Subcutaneous abdominal adipose tissue (tissue), 5 donors: ENCODE measurements at regions not wholly inside any gene's neighbourhood (a gene's known extent, or its start where the extent isn't known, plus 50 kb on each side); places are given as distances from the start of the nearest gene placed in this dataset.
"Not testable (repeated sequence)": the region's sequence is repeated elsewhere in the genome, so short reads cannot be mapped to it uniquely, and the experiment has no call there.

ENCODE experiments used
- H3K27ac ChIP-seq: one replicate; pipeline ENCODE4 v1.7.0; 2013; ENCODE audit warnings: low read depth, mild to moderate bottlenecking, inconsistent platforms, low read length, moderate library complexity
- H3K27me3 ChIP-seq, 5 donors: one replicate each; pipeline ENCODE4 v1.7.0; 2013; ENCODE audit warnings: low read length in 5 of 5, inconsistent platforms in 1 of 5; ENCODE audit not compliant: control insufficient read depth in 5 of 5, insufficient read depth in 4 of 5
- H3K36me3 ChIP-seq, 5 donors: one replicate each; pipeline ENCODE4 v1.7.0; 2013; ENCODE audit warnings: low read length in 5 of 5; ENCODE audit not compliant: control insufficient read depth in 5 of 5, insufficient read depth in 5 of 5
- H3K4me1 ChIP-seq, 5 donors: one replicate each; pipeline ENCODE4 v1.7.0; 2013; ENCODE audit warnings: low read length in 5 of 5, mild to moderate bottlenecking in 3 of 5, moderate library complexity in 1 of 5; ENCODE audit not compliant: control insufficient read depth in 5 of 5, insufficient read depth in 5 of 5
- H3K4me3 ChIP-seq, 5 donors: one replicate each; pipeline ENCODE4 v1.7.0; 2013; ENCODE audit warnings: low read length in 5 of 5, low read depth in 1 of 5
- H3K9ac ChIP-seq, 5 donors: one replicate each; pipeline ENCODE4 v1.7.0; 2013; ENCODE audit warnings: low read length in 5 of 5, mild to moderate bottlenecking in 4 of 5, moderate library complexity in 3 of 5
- H3K9me3 ChIP-seq, 5 donors: one replicate each; pipeline ENCODE4 v1.7.0; 2013; ENCODE audit warnings: low read length in 5 of 5; ENCODE audit not compliant: control insufficient read depth in 5 of 5
- donor health status: healthy.
- donor health status: healthy.
- donor health status: healthy.
- donor health status: healthy.
- donor health status: healthy.

- not testable (repeated sequence) for H3K9me3 ChIP-seq, H3K9ac ChIP-seq, H3K4me1 ChIP-seq, H3K36me3 ChIP-seq, H3K27me3 ChIP-seq, H3K27ac ChIP-seq, H3K4me3 ChIP-seq
These were observed 145.8 kb downstream of the BCL2L11 start for GRCh38 chr2:111266556-111266955.

DNA sequence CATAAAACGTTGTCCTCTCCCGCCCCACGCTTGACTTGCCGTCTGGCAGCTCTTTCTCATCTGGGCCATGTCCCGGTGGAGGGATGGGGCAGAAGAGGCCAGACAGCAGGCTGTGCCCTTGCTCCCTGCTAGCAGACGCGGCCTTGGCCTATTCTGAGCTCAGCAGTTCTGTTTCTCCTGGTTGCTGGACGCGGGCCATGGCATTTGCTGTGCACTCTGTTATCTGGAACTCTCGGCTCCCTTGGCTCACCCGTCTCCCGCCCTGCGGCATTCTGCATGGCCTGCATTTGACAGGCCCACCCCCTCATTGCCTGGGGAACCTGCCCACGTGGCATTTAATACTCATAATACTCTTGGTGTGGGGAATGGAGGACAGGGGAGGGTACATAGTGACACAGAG, 146.3 kb downstream of the BCL2L11 start:
- not testable (repeated sequence) for H3K27ac ChIP-seq, H3K36me3 ChIP-seq

DNA sequence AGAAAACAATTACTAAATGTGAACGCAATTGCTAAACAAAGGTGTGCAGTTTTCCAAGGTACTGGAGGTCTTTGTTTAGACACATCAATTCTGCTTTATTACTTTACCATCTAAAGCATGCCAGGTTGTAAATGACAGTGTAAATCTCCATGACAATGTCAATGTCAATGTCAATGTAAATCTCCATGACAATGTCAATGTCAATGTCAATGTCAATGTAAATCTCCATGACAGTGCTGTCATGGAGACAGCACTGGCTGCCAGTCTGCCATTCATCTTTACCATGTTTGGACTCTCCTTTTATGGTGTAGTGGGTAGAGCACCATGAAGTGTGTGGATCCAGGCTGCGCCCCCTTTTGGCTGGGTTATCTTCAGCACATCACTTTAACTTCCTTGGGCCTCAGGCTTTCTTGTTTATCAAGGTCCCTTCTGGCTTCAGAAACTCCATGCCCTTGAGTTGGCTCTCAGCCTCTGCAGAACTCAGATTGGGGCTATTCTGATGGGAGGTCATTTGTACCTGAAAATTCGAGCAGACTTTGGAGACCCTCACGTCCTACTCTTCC, 149.1 kb downstream of the BCL2L11 start:
- H3K27ac ChIP-seq, H3K4me1 ChIP-seq, H3K36me3 ChIP-seq, H3K4me3 ChIP-seq, H3K9me3 ChIP-seq, H3K9ac ChIP-seq, H3K27me3 ChIP-seq: not testable (repeated sequence)

More for the DNA sequence above, 146.3 kb downstream of the BCL2L11 start:
- H3K9ac ChIP-seq, H3K9me3 ChIP-seq, H3K27me3 ChIP-seq, H3K4me1 ChIP-seq, H3K4me3 ChIP-seq: not testable (repeated sequence)

GRCh38 chr2:111270569-111270968, 149.9 kb downstream of the BCL2L11 start:
- H3K9me3 ChIP-seq, H3K9ac ChIP-seq, H3K4me1 ChIP-seq, H3K4me3 ChIP-seq, H3K27me3 ChIP-seq, H3K27ac ChIP-seq, H3K36me3 ChIP-seq: not testable (repeated sequence)

DNA sequence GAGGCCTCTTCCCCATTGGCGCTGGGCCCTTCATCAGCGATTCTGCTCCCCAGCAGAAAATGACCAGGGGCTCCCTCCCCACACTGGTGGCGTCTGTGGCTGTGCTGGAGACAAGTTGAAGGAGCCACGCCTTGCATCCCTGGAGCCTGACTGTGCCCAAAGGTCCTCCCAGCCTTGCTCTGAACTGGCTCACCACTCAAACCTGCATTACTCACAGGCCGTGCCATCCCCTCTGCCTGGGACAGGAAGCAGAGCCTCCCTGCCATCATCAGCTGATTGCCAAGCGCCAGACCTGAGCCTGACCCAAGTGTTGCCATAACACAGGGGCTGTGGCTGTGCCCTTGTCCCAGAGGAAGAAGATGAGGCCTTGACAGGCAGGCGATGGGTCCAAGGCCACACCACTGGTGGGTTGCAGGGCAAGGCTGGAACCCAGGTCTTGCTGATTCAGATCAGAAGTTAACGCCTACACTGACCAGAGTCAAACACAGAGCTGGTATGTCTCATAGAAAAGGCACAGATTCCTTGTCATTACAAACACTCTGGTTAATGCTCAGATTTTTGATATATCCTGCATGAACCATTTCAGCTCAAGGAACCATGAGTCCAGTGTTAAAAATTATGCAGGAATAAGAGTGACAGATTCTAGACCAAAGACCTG, 151.1 kb downstream of the BCL2L11 start:
- not testable (repeated sequence) for H3K9ac ChIP-seq, H3K9me3 ChIP-seq, H3K27me3 ChIP-seq, H3K4me1 ChIP-seq, H3K4me3 ChIP-seq, H3K27ac ChIP-seq, H3K36me3 ChIP-seq

DNA sequence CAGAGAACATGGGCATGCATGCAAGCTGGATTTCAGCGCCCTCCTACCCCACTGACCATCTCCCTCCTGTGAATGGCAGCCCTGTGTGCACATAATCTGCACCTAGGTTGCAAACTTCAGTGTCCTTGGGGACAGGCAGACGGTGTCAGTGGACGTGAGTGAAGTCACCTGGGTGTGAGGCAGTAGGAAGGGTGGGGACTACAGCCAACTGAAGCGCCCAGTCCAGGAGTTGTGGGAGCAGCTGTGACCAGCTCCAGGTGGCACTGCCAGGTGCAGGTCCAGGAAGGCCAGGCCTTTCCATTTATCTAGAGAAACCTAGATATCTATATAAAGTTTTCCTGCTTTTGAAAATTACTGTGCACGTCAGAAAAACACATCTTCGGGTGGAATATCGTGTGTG, 152.3 kb downstream of the BCL2L11 start:
- not testable (repeated sequence) for H3K4me1 ChIP-seq, H3K36me3 ChIP-seq, H3K4me3 ChIP-seq, H3K9me3 ChIP-seq, H3K27me3 ChIP-seq, H3K9ac ChIP-seq, H3K27ac ChIP-seq

DNA sequence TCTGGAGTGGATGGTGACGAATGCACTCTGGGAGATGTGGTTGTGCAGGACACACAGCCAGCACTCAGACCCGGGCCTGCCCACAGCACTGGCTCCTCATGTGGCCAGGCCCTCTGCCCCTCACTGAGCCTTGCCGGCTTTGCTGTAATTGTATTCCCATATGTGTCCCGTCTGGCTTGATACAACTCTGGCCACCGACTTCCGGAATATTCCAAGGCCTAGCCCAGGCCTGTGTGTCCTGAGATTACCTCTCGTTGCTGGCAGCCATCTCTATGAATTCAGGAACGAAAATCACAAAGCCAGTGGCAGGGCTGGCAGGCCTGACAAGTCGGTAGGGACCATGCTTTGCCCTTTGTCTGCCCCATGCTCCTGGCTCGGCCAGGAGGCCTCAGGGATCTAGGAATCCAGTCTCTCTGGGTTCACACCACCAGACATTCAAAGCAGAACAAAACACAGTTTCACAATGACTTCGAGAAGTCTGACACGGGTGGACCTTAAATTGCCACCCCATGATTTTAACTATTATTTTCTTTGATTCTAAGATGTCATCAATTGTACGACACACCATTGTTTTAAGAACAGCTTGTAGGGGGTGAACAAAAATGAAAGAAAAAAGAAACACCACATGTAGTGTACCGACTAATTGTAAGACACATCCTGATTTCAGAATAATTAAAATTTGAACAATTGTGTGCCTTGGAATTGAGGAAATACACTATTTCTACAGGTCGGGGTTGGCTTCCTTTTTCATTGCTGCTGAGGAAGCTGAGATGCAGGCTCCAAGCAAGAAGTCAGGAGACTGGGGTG, 154.5 kb downstream of the BCL2L11 start:
- H3K27me3 ChIP-seq, H3K36me3 ChIP-seq, H3K9me3 ChIP-seq, H3K9ac ChIP-seq, H3K4me1 ChIP-seq, H3K4me3 ChIP-seq: not testable (repeated sequence)
- H3K27ac ChIP-seq: peak overlapping the region; percentile 46

GRCh38 chr2:111275854-111276171, 155.1 kb downstream of the BCL2L11 start:
- not testable (repeated sequence) for H3K9me3 ChIP-seq, H3K4me1 ChIP-seq, H3K36me3 ChIP-seq, H3K4me3 ChIP-seq, H3K27ac ChIP-seq, H3K27me3 ChIP-seq, H3K9ac ChIP-seq

DNA sequence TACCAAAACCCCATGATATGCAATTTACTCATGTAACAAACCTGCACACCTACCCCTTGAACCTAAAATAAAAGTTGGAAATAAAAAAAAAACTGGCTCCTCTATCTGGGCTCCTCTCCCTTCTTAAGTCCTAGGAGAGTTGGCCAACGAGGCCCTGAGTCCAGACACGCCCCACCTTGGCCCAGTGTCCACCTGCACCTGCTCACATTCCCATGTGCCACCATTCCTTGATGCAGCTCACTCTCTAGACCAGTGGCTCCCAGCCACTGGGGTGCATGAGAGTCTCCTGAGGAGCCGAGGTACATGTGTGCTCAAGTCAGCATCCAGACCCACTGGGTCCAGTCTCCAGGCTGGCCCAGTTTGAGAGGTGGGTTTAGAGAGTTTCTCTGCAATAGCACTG, 157.4 kb downstream of the BCL2L11 start:
- H3K27me3 ChIP-seq, H3K4me3 ChIP-seq, H3K9me3 ChIP-seq, H3K36me3 ChIP-seq, H3K9ac ChIP-seq, H3K4me1 ChIP-seq, H3K27ac ChIP-seq: not testable (repeated sequence)

DNA sequence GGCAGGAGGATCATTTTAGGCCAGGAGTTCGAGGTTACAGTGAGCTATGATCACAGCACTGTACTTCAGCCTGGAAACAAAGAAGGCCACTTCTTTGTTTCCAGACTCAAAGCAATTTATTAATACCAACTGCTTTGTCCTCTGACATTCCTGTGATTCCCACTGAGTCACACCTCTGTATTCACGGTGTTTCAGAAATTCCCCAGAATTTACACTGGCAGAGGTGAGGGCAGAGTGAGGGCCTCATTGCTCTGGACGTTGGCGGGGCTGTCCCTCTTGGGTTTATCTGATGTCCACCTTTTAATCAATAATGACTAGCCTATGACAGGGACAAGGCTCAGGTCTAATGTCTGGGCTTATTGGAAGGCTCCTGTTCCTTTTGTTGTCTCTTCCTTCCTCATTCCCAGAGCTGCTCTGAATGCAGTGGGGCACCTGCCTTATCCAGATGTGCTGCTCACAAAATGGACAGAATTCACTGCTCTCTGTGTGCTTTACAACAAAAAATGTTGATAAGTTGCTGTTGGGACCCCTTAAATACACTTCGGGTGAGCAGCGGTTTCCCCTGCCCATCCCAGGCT, 160.1 kb downstream of the BCL2L11 start:
- H3K27ac ChIP-seq, H3K27me3 ChIP-seq, H3K9me3 ChIP-seq, H3K4me3 ChIP-seq, H3K36me3 ChIP-seq, H3K4me1 ChIP-seq, H3K9ac ChIP-seq: not testable (repeated sequence)
